Activated naive CD4-positive, alpha-beta T cell treated with anti-CD3 and anti-CD28 coated beads, Interleukin-2, amount 50 U/mL, for 72 hours (primary cell): ENCODE measurements at regions not wholly inside any gene's neighbourhood (a gene's known extent, or its start where the extent isn't known, plus 50 kb on each side); places are given as distances from the start of the nearest gene placed in this dataset.

Source experiments
- ATAC-seq, 2 donors: fragments of 150-1000 bp; cut with Tn5 transposase; 2 replicates each; pipeline ENCODE4 v1.10.0; 2021; ENCODE audit warnings: mild to moderate bottlenecking in 2 of 2, moderate library complexity in 2 of 2
- DNase-seq, 2 donors: peaks; one replicate each; pipeline ENCODE4 v3.0.0; 2021 to 2022; ENCODE audit warnings: low spot score in 2 of 2
- H3K27ac Mint-ChIP-seq, 2 donors: one replicate each; pipeline ENCODE4 v1.8.0; 2022; ENCODE audit warnings: mild to moderate bottlenecking in 2 of 2, mixed read lengths in 2 of 2
- H3K36me3 Mint-ChIP-seq, 2 donors: one replicate each; pipeline ENCODE4 v1.8.0; 2022; ENCODE audit warnings: mixed read lengths in 2 of 2
- H3K9me3 Mint-ChIP-seq, 2 donors: one replicate each; pipeline ENCODE4 v1.8.0; 2022; ENCODE audit warnings: mixed read lengths in 2 of 2

DNA sequence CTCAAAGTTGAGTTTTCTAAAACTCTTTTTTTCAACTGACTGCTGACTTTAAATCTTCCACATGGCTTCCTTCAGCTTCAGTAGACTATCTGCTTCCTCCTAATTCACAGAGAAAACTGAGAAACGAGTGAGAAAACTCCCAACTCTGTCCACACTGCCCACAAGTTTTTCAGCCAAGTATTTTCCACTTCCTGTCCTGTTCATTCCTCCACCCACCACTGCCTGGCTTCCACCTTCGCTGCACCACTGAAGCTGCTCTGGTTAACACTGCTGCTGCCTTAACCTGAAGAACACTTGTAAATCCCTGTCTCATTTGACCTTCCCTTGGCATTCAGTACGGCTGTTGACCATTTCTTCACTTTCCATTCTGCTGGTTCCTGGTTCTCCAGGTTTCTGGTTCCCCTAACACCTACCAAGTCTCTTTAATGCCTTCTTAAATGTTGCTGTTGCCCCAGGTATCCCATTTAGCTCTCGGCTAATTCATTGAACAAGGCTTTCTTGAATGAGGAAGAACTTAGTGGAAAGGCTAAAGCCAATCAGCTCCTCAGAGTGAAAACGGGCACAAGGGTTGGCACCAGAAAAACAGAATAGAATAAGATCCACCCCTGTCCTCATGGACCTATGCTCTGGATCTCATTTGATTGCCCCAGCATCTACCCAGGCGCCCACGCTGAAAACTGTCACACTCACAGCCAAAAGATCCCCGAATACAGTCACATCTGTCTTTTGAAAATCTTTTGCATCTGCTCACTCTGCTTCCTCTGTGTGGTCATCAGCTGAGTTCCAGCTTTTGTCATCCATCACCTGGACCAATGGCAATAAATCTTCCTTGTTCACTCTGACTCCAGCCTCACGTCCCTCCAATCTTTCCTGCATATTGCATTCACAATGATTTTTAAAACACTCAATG is 104.4 kb upstream of the TAB2 start:
- Mint-ChIP-seq H3K36me3 (peaks cover 0 to 40% of the 10 kb centered on the region in 2 donors), H3K9me3 (peaks cover 4 to 9% of the 10 kb centered on the region in 2 donors), H3K27ac (no peak overlapping the region)
- DNase-seq = peak; percentile 34 to 62
- peak; percentile 51 to 53 for ATAC-seq

DNA sequence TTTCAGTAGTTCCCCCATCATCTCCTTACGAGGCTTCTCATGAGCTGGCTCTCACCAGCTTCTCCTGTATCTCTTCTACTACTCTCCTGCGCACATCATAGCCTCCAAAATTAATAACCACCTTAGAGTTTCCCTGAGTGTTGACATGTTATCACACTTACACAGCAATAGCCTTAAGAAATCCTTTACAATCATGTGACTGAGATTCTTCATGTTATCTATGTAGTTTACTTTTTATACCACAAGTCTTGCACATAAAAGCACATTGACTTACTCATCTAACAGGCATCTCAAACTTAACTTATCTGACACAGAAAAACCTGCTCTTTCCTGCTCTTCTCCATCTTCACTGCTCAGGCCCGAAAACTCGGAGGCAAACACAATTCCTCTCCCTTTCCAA is 103.7 kb upstream of the TAB2 start:
- peak; percentile 3 to 21 for ATAC-seq
- peaks cover 0 to 33% of the 10 kb centered on the region in 2 donors for H3K36me3 Mint-ChIP-seq
- no peak for DNase-seq
- H3K9me3 Mint-ChIP-seq = peaks cover 4 to 7% of the 10 kb centered on the region in 2 donors
- no peak overlapping the region for H3K27ac Mint-ChIP-seq

DNA sequence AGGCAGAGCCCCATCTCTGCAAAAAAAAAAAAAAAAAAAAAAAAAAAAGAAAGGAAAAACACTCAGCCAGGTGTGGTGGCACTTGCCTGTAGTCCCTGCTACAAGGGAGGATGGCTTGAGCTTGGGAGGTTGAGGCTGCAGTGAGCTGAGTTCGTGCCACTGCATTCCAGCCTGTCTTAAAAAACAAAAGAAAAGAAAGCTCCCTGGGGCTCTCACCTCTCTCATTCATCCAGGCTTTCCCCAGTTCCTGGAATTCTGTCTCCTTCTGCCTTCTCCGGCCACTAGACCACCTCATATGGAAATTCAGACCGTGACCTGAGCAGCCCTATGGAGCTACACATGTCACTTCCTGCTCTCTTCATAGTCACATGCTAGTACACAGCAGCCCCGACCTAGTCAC is 101.1 kb upstream of the TAB2 start:
- no peak for DNase-seq
- peaks cover 0 to 5% of the 10 kb centered on the region in 2 donors for H3K9me3 Mint-ChIP-seq
- H3K27ac Mint-ChIP-seq = no peak overlapping the region
- peaks cover 0 to 21% of the 10 kb centered on the region in 2 donors for H3K36me3 Mint-ChIP-seq
- no peak for ATAC-seq

DNA sequence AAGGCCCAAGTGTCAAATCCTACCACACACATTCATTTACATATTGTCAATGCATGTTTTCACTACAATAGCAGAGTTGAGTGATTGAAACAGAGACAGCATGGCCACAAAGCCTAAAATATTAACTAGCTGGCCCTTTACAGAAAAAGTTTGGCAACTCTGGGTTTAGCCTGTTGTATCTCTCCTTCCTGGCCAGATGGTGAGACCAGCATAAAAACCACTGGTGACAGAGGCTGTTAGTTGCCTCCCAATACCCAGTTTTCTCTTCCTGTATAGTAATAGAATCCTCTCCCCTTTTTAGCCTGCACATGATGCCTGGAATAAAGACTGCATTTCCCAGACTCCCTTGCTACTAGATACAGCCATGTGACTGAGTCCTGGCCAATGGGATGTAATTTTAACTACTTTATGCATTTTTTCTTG is 100.0 kb upstream of the TAB2 start:
- peaks cover 0 to 5% of the 10 kb centered on the region in 2 donors for H3K9me3 Mint-ChIP-seq
- ATAC-seq (no peak), DNase-seq (no peak)
- H3K27ac Mint-ChIP-seq = no peak overlapping the region
- H3K36me3 Mint-ChIP-seq = peaks cover 0 to 19% of the 10 kb centered on the region in 2 donors

DNA sequence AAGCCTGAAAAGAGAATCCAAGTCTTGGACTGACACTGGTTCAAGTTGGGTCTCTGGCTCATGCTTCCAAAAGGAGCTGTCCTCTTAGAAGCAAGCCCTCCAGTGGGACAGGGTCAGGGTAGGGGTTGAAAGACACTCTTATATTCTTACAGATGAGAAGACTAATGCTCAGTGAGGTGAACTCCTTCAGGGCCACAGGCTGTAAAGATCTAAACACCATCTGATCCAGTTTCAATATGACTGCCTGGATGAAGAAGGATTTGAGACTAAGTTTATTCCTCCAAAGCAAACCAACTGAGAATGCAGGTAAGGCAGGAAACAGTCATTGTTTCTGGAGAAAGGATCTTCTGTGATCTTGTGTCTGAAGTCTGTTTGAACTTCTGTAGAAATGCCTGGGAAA is 99.0 kb upstream of the TAB2 start:
- Mint-ChIP-seq H3K36me3 (peaks cover 0 to 19% of the 10 kb centered on the region in 2 donors), H3K9me3 (peaks cover 0 to 5% of the 10 kb centered on the region in 2 donors), H3K27ac (peak overlapping the region; percentile 1 to 21)
- ATAC-seq = peak; percentile 73 to 80
- DNase-seq = no peak

DNA sequence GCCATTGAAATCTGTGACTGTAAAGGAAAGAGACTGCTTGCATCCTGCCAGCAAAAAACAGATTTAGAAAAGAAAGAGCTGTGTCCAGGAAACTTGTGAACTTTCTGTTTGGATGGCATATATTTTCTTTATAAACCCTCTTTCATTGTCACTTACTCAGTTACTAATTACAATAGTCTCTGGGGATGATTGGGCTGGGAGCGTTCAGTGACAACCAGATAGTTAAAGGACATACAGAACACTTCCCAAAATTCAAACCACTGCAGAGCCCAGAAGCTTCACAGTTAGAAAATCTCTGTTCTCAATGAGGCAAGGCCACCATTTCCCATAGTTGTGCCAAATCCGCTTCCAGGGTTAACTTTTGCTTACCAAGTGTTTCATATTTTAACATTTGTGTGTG is 98.6 kb upstream of the TAB2 start:
- Mint-ChIP-seq H3K27ac (peak overlapping the region in 1 of 2 donors; percentile 21), H3K36me3 (peaks cover 0 to 19% of the 10 kb centered on the region in 2 donors), H3K9me3 (peaks cover 0 to 5% of the 10 kb centered on the region in 2 donors)
- ATAC-seq (no peak), DNase-seq (no peak)

DNA sequence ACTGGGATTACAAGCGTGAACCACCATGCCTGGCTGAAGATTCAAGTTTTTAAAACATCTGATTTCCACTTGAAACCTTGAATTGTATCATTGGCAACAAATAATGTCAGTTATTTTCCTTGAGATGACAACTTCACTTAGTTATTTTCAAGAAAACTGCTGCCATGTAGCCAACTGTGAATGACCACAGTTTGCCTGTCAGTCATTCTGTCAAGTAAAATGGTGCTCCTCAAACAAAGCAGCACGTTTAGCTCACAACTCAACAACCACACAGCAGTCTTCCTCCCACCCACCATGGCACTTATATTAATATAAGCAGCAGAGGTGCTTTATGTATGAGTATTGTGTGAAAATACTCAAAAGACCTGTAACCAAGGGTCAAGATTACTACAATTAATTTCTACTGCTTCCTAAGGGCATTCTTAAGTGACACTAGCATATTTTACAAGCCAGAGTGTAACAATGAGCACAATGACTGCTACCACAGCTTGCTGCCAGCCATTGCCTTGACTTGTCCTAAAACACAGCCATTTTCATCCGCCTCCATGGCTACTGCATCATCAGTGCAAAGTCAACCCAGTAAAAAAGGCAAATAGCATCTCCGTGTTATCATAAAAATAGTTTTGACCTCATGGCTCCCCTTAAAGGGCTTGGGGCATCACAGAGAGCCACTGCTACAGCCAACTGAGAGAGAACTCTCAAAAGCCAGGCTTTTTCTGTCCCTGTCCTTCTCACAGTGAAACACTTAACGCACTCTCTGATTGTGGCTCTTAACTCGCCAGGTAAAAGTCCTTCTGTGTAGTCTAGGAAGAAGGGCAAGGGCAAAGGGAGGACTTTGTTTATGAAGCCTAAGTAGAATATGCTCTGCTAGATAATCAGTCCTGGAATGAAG is 96.4 kb upstream of the TAB2 start:
- ATAC-seq (no peak), DNase-seq (no peak)
- Mint-ChIP-seq H3K9me3 (peaks cover 0 to 5% of the 10 kb centered on the region in 2 donors), H3K27ac (no peak overlapping the region), H3K36me3 (peaks cover 0 to 26% of the 10 kb centered on the region in 2 donors)

DNA sequence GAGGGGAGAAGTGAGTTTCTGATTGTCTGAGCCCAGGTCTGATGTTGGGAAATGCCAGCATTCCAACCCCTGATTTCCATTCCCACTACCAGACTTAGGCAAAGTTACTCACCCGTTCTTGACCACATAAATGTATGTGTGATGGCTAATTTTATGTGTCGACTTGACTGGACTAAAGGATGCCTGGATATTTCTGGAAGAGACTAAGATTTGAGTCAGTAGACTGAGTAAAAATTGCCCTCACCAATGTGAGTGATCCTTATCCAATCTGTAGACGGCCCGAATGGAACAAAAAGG is 95.8 kb upstream of the TAB2 start:
- no peak for ATAC-seq
- DNase-seq = no peak
- H3K36me3 Mint-ChIP-seq = peaks cover 0 to 26% of the 10 kb centered on the region in 2 donors
- H3K27ac Mint-ChIP-seq = no peak overlapping the region
- peaks cover 0 to 5% of the 10 kb centered on the region in 2 donors for H3K9me3 Mint-ChIP-seq

DNA sequence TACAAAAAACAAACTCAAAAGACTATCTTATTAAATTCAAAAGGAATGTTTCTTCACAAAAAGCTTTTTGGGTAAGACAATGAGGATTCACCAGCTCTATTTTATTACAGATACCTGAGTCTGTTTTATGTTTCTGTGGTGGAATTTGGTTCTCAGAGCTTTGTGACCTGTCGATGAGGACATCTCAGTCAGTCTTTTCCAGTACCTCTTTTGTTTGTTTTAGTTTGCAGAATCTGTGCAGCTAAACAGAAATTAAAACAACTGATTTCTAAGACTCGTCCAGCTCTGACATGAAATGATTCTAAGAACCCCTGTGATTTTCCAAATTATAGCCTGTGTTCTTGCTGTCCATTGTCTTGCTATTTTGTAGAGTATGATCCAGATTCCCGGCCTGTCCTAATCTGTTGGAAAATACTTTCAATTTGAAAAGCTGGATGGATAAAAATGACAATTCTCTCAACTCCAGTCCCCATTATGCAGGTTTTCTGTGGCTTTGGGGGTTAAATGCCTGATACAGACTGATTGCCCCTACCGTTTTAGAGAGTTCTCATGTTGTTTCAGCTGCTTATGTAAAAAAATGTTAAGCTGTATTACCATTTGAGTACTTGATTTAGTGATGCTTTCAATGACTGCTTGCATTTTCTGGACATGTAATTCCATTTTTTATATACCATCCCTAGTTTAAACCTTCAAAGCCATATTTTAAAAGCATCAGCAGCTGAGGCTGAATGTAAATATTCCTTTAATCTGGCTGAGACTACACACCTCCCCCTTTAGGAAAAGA is 94.2 kb upstream of the TAB2 start:
- Mint-ChIP-seq H3K27ac (no peak overlapping the region), H3K9me3 (peaks cover 0 to 5% of the 10 kb centered on the region in 2 donors), H3K36me3 (peaks cover 0 to 19% of the 10 kb centered on the region in 2 donors)
- no peak for DNase-seq
- no peak for ATAC-seq

DNA sequence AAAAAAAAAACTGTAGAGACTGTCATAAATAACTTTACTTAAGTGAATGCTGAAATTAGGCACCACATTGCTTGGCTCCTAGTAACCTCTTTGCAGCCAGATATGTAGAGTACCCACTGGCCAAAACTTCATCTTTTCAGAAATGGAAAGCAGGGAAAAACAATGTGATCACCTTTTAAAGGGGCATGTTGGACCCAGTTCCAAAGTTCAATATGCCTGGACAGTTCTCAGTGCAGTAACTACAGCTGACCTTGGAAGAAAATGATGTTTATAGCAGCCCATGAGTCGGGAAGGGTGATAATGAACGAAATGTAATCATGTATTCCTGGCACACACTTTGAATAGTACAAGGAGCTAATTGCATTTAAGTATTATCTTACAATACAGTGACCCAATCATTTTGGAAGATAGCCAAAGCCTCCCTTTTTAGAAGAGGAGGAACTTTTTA is 93.6 kb upstream of the TAB2 start:
- peaks cover 0 to 5% of the 10 kb centered on the region in 2 donors for H3K9me3 Mint-ChIP-seq
- ATAC-seq (no peak), DNase-seq (no peak)
- no peak overlapping the region for H3K27ac Mint-ChIP-seq
- peaks cover 4 to 19% of the 10 kb centered on the region in 2 donors for H3K36me3 Mint-ChIP-seq

DNA sequence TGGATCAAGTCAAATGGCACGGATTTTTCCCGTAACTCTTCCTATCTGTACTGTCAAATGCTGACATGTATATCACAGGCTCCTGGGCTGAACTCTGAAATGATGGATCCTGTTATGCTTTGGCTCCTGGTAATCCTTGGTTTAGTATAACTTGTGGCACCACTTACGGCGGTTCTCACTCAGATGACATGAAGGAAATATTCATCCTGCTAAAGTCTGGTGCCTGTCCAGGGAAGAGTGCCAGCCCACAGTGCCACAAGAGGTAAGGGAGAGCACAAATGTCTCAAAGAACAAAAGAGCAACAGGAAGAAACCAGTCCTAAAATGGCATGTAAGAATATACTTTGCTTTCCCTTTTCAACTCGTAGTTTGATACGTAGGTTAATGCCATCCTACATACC is 93.1 kb upstream of the TAB2 start:
- no peak overlapping the region for H3K27ac Mint-ChIP-seq
- H3K36me3 Mint-ChIP-seq = peaks cover 4 to 19% of the 10 kb centered on the region in 2 donors
- H3K9me3 Mint-ChIP-seq = peaks cover 0 to 4% of the 10 kb centered on the region in 2 donors
- no peak for DNase-seq
- ATAC-seq = no peak

DNA sequence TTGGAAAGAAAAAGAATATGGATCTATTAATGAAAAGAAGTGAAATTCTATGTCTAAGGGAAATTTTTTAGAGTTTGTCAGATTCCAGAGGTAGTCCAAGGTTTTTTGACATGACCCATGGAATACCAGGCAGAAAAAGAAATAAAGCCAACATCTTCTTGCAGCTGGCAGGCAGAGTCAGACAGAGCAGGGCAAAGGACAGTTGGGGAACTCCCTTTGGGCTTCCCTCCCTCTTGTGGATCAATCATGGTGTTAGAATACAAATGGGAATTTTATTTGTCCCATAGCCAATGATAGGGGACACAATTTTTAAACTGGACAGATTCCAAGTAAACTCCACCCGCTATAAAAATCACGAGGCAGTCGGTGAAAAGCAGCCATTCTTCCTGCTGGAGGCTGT is 92.1 kb upstream of the TAB2 start:
- Mint-ChIP-seq H3K27ac (no peak overlapping the region), H3K9me3 (no peaks in the 10 kb centered on the region), H3K36me3 (peaks cover 4 to 19% of the 10 kb centered on the region in 2 donors)
- DNase-seq (no peak), ATAC-seq (no peak)

DNA sequence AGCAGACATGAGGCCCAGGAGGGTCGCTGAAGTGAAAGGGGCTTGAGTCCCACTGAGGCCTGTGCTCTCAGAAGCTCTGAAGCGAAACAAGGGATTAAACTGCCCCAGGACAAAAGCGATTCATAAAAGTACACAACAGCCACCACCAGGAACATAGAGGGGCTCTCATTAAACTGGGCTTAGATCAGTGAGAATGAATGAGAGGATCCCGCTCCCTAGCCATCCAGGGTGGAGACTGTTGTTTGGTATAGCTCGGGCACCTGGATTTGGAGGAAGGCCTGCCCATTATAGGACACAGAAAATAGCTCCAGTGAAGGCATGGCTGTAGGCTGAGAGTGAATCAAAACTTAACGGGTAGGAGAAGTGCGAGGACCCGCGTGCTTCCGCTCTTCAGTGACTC is 91.6 kb upstream of the TAB2 start:
- ATAC-seq (no peak), DNase-seq (no peak)
- peaks cover 4 to 21% of the 10 kb centered on the region in 2 donors for H3K36me3 Mint-ChIP-seq
- no peaks in the 10 kb centered on the region for H3K9me3 Mint-ChIP-seq
- no peak overlapping the region for H3K27ac Mint-ChIP-seq

DNA sequence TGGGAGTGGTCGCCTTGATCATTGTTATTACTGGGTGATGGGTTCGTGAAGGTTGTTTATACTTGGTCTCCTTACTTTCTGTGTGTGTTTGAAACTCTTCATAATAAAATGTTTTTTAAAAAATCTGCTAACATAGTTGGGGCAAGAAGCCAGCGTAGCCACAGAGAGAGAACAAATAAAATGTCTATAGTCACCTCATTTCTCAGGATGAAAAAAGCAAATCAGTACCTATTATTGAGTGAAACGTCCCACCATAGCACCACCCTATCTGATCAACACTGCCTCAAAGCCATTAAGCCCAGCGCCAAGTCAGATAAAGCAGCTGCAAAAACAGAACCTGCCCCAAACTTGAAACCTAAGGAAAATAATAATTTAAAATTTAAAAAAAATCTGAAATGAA is 89.7 kb upstream of the TAB2 start:
- DNase-seq = no peak
- peaks cover 0 to 5% of the 10 kb centered on the region in 2 donors for H3K9me3 Mint-ChIP-seq
- peaks cover 4 to 22% of the 10 kb centered on the region in 2 donors for H3K36me3 Mint-ChIP-seq
- H3K27ac Mint-ChIP-seq = no peak overlapping the region
- ATAC-seq = no peak

DNA sequence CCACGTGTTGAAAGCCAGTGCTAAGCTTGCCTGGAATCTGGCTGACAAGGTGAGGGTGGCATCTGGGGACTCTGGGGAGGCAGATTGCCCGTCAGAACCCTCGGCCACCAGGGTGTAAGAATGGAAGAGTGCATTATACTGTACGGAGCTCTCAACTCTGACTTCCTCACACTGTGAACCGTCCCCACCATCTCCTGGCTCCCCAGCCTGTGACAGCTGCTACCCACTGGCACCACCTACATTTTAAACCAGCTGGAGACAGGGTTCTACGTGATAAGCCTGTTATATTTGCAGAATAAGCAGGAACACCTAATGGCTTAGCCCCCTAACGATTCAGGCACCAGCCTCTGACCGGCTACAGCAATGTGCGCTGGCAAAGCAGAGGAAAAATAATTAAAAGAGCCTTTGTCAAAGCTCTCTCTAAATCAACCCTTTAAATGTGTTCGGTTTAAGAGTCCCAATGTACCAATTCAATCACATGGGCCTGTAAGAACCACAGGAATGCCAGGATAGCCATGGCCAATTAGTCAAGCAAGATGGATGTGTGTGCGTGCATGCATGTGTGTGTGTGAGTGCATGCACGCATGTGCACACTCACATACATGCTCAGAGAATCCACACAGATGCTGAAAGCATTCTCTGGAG is 89.1 kb upstream of the TAB2 start:
- Mint-ChIP-seq H3K27ac (no peak overlapping the region), H3K9me3 (peaks cover 0 to 5% of the 10 kb centered on the region in 2 donors), H3K36me3 (peaks cover 4 to 22% of the 10 kb centered on the region in 2 donors)
- DNase-seq = no peak
- ATAC-seq = no peak

DNA sequence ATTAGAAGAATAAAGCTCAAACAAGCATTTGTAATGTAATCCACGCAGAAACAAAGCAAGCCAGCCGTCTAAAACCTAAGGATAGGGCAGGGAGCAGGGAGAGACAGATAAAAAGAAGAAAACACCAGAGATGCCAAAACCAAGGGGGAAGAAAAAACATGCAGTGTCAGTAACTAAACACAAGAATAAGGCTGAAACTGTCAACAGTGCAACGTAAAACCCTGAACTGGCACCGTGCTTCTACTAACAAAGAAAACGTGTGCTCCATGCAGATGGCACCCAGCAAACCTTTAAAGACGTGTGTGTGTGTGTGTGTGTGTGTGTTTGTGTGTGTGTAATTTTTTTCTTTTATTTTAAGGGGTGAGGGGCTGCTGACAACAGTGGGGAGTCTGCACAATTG is 88.4 kb upstream of the TAB2 start:
- peaks cover 0 to 5% of the 10 kb centered on the region in 2 donors for H3K9me3 Mint-ChIP-seq
- no peak for ATAC-seq
- no peak for DNase-seq
- H3K27ac Mint-ChIP-seq = no peak overlapping the region
- peaks cover 4 to 22% of the 10 kb centered on the region in 2 donors for H3K36me3 Mint-ChIP-seq
